ENCODE measurements at regions not wholly inside any gene's neighbourhood (a gene's known extent, or its start where the extent isn't known, plus 50 kb on each side); places are given as distances from the start of the nearest gene placed in this dataset.
"Not testable (repeated sequence)": the region's sequence is repeated elsewhere in the genome, so short reads cannot be mapped to it uniquely, and the experiment has no call there.

DNA sequence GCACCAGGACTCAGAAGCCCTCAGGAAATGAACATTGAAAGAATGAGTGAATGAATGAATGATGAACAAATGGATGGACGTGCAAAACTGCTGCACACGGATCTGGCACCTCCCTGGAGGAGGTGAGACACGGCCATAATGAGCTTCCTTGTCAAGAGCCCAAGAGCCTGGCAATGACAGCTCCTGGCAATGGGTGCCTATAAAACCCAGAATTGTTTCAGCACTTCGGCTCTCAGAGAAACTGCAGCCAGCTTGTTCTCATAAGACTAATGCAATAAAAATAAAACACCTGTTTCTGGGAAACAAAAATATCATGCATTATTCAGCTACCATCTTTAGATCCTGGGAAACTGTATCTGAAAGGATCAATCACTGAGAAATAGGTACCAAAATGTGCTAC is 200.5 kb upstream of the SFSWAP start:
- TF ChIP-seq, protein P1, sequence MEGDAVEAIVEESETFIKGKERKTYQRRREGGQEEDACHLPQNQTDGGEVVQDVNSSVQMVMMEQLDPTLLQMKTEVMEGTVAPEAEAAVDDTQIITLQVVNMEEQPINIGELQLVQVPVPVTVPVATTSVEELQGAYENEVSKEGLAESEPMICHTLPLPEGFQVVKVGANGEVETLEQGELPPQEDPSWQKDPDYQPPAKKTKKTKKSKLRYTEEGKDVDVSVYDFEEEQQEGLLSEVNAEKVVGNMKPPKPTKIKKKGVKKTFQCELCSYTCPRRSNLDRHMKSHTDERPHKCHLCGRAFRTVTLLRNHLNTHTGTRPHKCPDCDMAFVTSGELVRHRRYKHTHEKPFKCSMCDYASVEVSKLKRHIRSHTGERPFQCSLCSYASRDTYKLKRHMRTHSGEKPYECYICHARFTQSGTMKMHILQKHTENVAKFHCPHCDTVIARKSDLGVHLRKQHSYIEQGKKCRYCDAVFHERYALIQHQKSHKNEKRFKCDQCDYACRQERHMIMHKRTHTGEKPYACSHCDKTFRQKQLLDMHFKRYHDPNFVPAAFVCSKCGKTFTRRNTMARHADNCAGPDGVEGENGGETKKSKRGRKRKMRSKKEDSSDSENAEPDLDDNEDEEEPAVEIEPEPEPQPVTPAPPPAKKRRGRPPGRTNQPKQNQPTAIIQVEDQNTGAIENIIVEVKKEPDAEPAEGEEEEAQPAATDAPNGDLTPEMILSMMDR (IDR thresholded peaks at IDR 0.05; ENCODE audit: control insufficient read depth, extremely low read depth, insufficient read depth), result no peak
- peak; percentile 72 for DNase-seq (ENCODE audit: low read depth)
- H3K4me3 ChIP-seq (ENCODE audit: low read depth, low read length), result no peak overlapping the region

DNA sequence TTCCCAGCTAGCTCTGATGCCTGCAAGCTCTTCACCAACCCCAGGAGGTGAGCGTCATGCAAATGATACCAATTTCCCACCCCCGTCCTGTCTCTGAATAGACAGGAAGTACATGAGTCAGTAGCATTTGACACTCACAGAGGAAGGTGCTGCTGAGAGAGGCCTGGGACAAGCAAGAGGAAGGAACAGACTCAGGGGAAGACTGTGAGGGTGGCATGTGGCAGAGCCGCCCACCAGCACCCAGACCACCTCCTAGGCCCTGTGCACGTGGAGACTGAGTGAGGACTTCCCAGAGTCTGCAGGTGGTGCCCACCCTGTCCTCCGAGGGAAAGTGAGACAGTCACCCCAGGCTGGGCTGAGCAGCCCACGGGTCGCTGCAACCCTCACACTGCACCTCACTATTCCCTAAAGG is 199.5 kb upstream of the SFSWAP start:
- TF ChIP-seq, protein P1 (IDR thresholded peaks at IDR 0.05; ENCODE audit: control insufficient read depth, extremely low read depth, insufficient read depth), result no peak
- no peak overlapping the region for H3K4me3 ChIP-seq (ENCODE audit: low read depth, low read length)
- no peak for DNase-seq (ENCODE audit: low read depth)

DNA sequence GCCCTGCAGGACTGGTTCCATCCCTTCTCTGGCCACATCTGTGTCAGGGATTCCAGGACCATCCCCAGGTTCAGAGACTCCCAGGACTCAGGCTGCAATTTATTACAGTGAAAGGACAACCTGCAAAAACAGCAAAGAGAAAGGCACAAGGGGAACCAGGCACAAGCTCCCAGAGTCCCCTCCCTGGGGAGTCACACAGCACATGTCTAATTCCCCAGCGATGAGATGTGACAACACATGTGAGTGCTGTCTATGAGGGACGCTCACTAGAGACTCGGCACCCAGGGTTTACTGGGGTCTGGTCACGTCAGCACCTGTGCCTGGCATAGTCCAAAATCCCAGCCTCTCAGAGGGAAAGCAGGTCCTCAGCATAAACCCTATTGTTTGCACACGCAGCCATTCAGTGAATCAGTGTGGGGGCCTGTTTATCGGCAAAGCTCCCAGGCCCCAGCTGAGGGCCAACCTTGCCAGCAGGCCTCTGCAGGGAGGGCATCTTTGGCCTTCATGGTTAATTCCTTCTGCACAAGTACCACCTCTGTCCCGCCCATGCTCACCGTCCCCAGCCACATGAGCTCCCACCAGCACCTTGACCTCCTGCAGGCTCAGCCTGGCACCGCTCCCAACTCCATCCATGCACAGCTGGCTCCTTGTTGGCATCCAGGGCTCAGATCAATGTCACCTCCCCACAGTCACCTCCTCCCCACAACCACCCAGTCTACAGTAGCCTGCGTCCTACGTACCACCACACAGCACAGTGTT is 198.9 kb upstream of the SFSWAP start:
- no peak overlapping the region for H3K4me3 ChIP-seq (ENCODE audit: low read depth, low read length)
- TF ChIP-seq, protein P1 (IDR thresholded peaks at IDR 0.05; ENCODE audit: control insufficient read depth, extremely low read depth, insufficient read depth), result no peak

DNA sequence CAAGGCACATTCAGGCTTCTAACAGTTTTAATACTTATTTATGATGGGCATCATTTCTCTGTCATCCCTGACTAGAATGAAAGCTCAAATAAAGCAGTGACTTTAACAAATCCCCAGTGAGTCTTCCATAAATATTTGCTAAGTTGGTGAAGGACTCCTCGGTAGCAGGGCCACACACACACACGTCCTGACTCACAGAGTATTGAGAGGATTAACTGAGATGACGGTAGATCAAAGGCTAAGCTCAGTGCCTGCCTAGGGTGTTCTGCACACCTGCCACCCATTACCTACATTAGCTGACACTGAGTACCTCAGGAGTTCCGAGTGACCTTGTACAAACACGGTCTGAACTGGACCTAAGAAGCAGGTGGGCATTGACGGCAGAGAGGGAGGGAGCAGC is 197.3 kb upstream of the SFSWAP start:
- no peak for DNase-seq (ENCODE audit: low read depth)
- H3K4me3 ChIP-seq (ENCODE audit: low read depth, low read length), result no peak overlapping the region
- TF ChIP-seq, protein P1 (IDR thresholded peaks at IDR 0.05; ENCODE audit: control insufficient read depth, extremely low read depth, insufficient read depth), result no peak

More for the DNA sequence above, 198.9 kb upstream of the SFSWAP start:
- peak; percentile 38 for DNase-seq (ENCODE audit: low read depth)

DNA sequence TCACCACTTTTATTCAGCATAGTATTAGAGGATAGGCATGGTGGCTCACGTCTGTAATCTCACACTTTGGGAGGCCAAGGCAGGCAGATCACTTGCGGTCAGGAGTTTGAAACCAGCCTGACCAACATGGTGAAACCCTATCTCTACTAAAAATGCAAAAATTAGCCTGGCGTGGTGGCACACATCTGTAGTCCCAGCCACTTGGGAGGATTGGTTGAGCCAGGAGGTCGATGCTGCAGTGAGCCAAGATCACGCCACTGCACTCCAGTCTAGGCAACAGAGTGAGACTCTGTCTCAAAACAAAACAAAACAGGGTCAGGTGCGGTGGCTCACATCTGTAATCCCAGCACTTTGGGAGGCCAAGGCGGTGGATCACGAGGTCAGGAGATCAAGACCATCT is 190.3 kb upstream of the SFSWAP start:
- DNase-seq (ENCODE audit: low read depth), result not testable (repeated sequence)

DNA sequence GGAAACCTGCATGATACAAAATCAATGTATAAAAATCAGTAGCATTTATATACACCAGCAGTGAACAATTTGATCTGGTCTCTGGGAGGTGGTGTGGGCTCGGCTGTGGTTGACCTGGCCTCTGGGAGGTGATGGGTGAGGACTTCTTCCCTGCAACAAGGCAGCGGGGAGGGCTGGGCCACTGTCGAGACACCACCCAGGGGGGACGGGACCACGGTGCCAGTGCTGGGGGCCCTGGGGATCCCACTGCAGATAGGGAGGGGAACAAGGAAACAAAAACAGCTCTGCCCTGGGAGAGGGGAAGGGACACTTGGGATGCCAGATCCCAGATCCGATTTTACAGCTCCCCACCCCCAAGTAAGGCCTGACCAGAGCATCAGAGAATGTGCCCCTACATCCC is 189.6 kb upstream of the SFSWAP start:
- TF ChIP-seq, protein P1 (IDR thresholded peaks at IDR 0.05; ENCODE audit: control insufficient read depth, extremely low read depth, insufficient read depth), result no peak
- no peak for DNase-seq (ENCODE audit: low read depth)
- H3K4me3 ChIP-seq (ENCODE audit: low read depth, low read length), result no peak overlapping the region

More for the DNA sequence above, 190.3 kb upstream of the SFSWAP start:
- H3K4me3 ChIP-seq (ENCODE audit: low read depth, low read length), result not testable (repeated sequence)

DNA sequence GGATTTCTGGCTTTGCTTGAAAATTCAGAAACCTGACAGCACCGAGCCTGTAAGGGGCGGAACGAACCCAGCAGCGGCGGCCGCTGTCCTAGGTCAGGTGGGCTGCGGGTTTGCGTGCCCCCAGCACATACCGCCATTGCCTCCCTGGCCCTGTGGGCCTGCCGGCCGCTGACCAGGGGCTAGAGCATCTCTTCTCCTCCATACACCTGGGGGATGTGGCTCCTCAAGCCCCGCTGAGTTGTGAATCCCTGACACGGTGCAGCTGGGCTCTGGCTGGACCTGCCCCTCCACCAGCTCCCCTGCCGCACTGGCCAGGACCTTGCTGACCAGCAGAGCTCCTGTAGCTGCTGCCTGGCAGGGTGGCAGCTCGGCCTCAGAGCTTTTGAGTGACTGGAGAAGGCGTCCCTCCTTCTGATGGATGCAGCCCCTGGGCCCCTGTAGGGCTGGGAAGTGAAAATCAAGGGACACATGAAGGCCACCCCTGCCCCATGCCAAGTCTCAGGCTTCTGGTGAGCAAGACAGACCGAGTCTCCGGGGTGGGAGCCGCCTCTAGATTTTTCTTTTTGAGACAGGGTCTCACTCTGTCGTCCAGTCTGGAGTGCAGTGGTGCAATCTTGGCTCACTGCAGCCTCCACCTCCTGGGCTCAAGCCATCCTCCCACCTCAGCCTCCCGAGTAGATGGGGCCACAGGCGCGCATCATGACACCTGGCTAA is 184.9 kb upstream of the SFSWAP start:
- H3K4me3 ChIP-seq (ENCODE audit: low read depth, low read length), result no peak overlapping the region
- TF ChIP-seq, protein P1 (IDR thresholded peaks at IDR 0.05; ENCODE audit: control insufficient read depth, extremely low read depth, insufficient read depth), result no peak
- DNase-seq (ENCODE audit: low read depth), result no peak

Measured in LNCaP clone FGC (cell line).